PC-3 (cell line): ENCODE measurements at regions not wholly inside any gene's neighbourhood (a gene's known extent, or its start where the extent isn't known, plus 50 kb on each side); places are given as distances from the start of the nearest gene placed in this dataset.

Source experiments
- EZH2phosphoT487 ChIP-seq: fragments of 300-600 bp; sonication (generic); IDR thresholded peaks from 2 replicates; pipeline ENCODE4 v1.6.1; 2018; ENCODE audit warnings: mild to moderate bottlenecking, antibody characterized with exemption, low read length, borderline replicate concordance
- TF ChIP-seq, protein P1 (sequence below): fragments of 300-600 bp; sonication (generic); conservative IDR thresholded peaks from 2 replicates; pipeline ENCODE4 v1.5.1; 2017; ENCODE audit warnings: antibody characterized with exemption, low read depth, mild to moderate bottlenecking, low read length

DNA sequence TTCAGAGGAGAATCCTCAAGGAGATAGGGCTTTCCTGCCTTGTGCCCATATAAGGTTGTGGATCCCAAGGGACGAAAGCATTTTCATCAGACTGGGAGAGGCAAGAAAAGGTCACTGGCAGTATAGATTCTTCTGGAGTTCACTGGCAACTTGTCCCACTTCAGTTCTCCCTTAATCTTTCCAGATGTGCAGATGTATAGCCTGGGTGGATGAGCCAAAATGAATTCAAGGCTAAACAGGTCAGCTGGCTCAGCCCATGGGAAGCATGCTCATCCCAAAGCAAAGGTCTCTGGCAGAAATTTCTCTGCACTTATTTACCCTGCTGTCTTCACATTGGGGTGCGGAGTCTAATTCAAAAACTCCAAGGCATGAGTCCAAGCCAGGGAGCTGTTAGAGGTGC, 148.9 kb upstream of the TNP1 start:
- no peak for TF ChIP-seq EZH2phosphoT487
- TF ChIP-seq, protein P1, sequence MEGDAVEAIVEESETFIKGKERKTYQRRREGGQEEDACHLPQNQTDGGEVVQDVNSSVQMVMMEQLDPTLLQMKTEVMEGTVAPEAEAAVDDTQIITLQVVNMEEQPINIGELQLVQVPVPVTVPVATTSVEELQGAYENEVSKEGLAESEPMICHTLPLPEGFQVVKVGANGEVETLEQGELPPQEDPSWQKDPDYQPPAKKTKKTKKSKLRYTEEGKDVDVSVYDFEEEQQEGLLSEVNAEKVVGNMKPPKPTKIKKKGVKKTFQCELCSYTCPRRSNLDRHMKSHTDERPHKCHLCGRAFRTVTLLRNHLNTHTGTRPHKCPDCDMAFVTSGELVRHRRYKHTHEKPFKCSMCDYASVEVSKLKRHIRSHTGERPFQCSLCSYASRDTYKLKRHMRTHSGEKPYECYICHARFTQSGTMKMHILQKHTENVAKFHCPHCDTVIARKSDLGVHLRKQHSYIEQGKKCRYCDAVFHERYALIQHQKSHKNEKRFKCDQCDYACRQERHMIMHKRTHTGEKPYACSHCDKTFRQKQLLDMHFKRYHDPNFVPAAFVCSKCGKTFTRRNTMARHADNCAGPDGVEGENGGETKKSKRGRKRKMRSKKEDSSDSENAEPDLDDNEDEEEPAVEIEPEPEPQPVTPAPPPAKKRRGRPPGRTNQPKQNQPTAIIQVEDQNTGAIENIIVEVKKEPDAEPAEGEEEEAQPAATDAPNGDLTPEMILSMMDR = no peak
